AML-193 (cell line): ENCODE measurements at regions not wholly inside any gene's neighbourhood (a gene's known extent, or its start where the extent isn't known, plus 50 kb on each side); places are given as distances from the start of the nearest gene placed in this dataset.
"Not testable (repeated sequence)": the region's sequence is repeated elsewhere in the genome, so short reads cannot be mapped to it uniquely, and the experiment has no call there.

ENCODE experiments used
- DNase-seq, 2 experiments: peaks; one replicate each; lab custom pipeline; 2025; lab: John Stamatoyannopoulos, UW

- no peak for DNase-seq
Measured at GRCh38 chrX:130552444-130553073, 150.8 kb downstream of the RBMX2 start.

- no peak for DNase-seq
Measured at GRCh38 chrX:130555341-130555740, 153.6 kb downstream of the RBMX2 start.

DNA sequence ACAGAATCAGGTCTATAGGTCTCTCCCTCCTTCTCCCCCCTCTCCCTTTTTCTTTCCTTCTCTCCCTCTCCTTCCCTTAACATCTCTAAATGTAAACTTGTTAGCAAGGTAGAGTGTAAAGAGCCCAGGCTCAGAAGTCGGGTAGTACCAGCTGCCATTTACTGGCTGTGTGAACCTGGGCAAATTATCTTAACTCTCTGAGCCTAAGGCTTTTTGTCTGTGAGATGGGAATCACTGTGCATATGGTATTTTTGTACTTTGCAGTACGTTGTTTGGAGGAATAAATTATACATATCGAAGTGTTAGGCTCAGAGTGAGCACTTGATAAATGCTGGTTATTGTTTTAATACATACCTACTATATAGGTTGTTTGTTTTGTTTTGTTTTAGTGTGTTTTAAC, 154.0 kb downstream of the RBMX2 start:
- DNase-seq, result no peak

- DNase-seq, result no peak
Measured at GRCh38 chrX:130556951-130557350, 155.2 kb downstream of the RBMX2 start.

DNA sequence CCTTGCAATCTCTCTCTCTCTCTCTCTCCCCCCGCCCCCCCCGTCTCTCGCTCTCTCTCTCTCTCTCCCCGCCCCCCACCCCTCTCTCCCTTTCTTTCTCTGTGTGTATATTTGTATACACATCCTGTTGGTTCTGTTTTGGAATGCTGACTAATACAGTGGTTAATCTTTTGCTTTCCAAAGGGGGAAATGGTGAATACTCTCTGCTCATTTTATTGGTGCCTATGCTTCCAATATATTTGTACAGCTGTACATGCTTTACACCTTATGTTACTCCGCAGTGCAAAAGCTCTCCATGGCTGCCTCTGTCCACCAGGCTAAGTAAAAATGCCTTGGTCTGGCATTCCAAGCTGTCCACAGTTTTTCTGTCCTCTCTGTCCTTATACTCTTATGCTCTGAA, 158.8 kb downstream of the RBMX2 start:
- no peak for DNase-seq

GRCh38 chrX:130561930-130562329, 160.1 kb downstream of the RBMX2 start:
- no peak for DNase-seq

- DNase-seq, result no peak
Measured at GRCh38 chrX:130563476-130563875, 161.7 kb downstream of the RBMX2 start.

GRCh38 chrX:130566028-130566683, 164.4 kb downstream of the RBMX2 start:
- no peak for DNase-seq

DNA sequence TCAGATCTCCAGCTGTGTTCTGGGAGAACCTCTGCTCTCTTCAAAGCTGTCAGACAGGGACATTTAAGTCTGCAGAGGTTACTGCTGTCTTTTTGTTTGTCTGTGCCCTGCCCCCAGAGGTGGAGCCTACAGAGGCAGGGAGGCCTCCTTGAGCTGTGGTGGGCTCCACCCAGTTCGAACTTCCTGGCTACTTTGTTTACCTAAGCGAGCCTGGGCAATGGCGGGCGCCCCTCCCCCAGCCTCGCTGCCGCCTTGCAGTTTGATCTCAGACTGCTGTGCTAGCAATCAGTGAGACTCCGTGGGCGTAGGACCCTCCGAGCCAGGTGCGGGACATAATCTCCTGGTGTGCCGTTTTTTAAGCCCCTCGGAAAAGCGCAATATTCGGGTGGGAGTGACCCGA, 171.2 kb downstream of the RBMX2 start:
- DNase-seq, result not testable (repeated sequence)
